HEK293 (cell line): ENCODE measurements at regions not wholly inside any gene's neighbourhood (a gene's known extent, or its start where the extent isn't known, plus 50 kb on each side); places are given as distances from the start of the nearest gene placed in this dataset.

Source experiments
- CTCF ChIP-seq: fragments of 450-650 bp; formaldehyde crosslinking; IDR thresholded peaks from 2 replicates; pipeline ENCODE4 v1.5.1; 2016; ENCODE audit warnings: missing biosample characterization, missing genetic modification characterization
- KLF9 ChIP-seq: fragments of 450-650 bp; formaldehyde crosslinking; IDR thresholded peaks from 2 replicates; pipeline ENCODE4 v1.5.1; 2016; ENCODE audit warnings: missing biosample characterization, missing genetic modification characterization, low read depth
- MYNN ChIP-seq: fragments of 450-650 bp; formaldehyde crosslinking; IDR thresholded peaks from 2 replicates; pipeline ENCODE4 v1.5.1; 2016; ENCODE audit warnings: missing biosample characterization, missing genetic modification characterization, borderline replicate concordance
- REST ChIP-seq: fragments of 450-650 bp; formaldehyde crosslinking; IDR thresholded peaks from 2 replicates; pipeline ENCODE4 v1.5.1; 2016; ENCODE audit warnings: missing biosample characterization, missing genetic modification characterization
- WT1 ChIP-seq: fragments of 450-650 bp; formaldehyde crosslinking; IDR thresholded peaks from 2 replicates; pipeline ENCODE4 v1.5.1; 2016; ENCODE audit warnings: missing biosample characterization, missing genetic modification characterization
- ZNF16 ChIP-seq: fragments of 450-650 bp; formaldehyde crosslinking; IDR thresholded peaks from 2 replicates; pipeline ENCODE4 v1.5.1; 2016; ENCODE audit warnings: low read depth, missing biosample characterization, missing genetic modification characterization

- TF ChIP-seq CTCF (tag by site-specific recombination) = no peak
- TF ChIP-seq MYNN (tag by site-specific recombination) = no peak
- no peak for TF ChIP-seq WT1
- no peak for TF ChIP-seq REST (tag by site-specific recombination)
- no peak for TF ChIP-seq KLF9 (tag by site-specific recombination)
- TF ChIP-seq ZNF16 (tag by site-specific recombination) = no peak
These were observed 151.7 kb upstream of the NEGR1 start for GRCh38 chr1:72434070-72434469.
